NK-92 (cell line): ENCODE measurements at regions not wholly inside any gene's neighbourhood (a gene's known extent, or its start where the extent isn't known, plus 50 kb on each side); places are given as distances from the start of the nearest gene placed in this dataset.

Experiments
- DNase-seq: peaks from one replicate; lab custom pipeline; 2025; ENCODE audit not compliant: unreplicated experiment; lab: John Stamatoyannopoulos, UW

- no peak for DNase-seq
Measured at GRCh38 chr2:18690342-18690741, 101.0 kb upstream of the NT5C1B start.

DNA sequence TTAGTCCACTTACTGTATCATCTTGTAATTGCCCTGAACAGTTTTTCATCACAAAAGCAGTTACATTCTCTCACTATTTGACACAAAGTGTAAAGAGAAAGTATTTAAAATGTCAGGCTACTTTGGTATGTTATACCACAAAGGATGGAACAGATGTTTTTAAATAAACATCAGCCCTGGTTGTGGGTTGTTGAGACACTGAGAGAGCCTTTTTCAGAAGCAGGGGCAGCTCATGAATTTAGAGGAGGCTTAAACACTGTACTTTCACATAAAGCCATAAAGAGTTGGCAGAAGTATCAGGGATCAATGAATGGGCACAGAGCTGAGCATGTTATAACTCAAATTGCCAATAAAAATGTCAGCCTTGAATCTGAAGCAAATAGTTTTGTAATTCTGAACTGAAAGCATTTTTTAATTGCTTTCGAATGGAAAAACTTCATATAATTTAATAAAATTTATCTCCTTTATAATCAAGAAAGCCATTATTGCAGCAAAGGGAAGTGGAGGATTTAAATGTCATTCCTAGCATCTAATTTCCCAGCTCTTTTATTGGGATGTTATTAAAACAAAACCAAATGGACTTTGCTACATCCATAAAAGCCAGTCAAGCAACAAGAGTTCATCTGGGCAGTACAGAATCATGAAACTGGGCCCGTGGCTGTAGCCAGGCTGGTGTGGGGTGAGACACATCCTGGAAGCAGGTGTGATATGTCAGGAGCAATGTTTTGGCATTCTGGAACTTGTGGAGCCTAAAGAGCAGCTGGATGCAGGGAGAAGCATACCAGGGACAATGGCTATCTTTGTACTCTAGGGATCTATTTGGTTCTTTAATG lies 95.1 kb upstream of the NT5C1B start:
- DNase-seq = no peak

GRCh38 chr2:18682681-18683080 lies 93.3 kb upstream of the NT5C1B start:
- no peak for DNase-seq

GRCh38 chr2:18677280-18677679 lies 87.9 kb upstream of the NT5C1B start:
- no peak for DNase-seq

DNA sequence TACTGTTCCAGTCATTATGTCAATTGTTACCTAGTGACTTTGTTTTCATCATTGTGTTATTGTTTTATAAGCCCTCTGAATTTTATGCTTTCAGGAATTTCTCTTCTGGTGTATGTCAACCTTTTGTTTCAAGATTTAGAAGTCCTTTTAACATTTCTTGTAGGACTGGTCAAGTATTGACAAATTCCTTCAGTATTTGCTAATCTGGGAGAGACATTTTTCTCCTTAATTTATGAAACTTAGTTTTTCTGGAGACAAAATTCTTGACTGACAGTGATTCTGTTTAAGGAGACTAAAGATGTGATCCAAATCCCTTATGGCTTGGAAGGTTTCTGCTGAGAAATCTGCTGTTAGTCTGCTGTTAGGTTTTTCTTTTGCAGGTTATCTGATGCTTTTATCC lies 84.9 kb upstream of the NT5C1B start:
- no peak for DNase-seq

DNA sequence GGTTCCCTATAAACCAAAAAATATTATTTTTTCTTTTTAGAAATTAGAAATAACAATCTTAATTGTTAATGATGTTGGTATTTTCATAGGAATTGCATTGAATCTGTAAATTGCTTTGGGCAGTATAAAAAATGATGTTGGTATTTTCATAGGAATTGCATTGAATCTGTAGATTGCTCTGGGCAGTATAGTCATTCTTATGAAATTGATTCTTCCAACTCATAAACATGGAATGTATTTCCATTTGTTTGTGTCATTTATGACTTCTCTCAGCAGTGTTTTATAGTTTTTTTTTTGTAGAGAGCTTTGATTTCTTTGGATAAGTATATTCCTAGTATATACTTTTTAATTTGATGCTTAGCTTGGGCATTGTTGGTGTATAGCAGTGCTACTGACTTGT lies 82.0 kb upstream of the NT5C1B start:
- DNase-seq = no peak

GRCh38 chr2:18668221-18668620 lies 78.9 kb upstream of the NT5C1B start:
- DNase-seq = no peak

DNA sequence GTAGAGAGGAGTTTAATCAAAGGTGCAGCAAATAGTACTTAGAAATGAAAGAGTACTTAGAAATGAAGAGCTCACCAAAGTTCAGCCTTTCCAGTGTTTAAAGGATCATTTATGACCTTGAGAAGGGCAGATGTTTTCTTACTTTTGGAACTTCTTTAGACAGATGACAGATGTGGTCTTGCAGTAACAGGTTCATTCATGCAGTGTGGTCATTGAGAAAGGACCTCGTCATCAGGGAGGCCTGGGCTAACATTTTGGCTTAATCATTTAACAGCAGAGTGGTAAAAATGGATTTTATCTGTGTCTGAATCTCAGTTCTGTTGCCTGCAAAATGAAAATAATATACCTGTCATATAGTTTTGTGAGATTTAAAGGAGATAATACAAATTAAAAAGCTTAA lies 75.1 kb upstream of the NT5C1B start:
- no peak for DNase-seq

DNA sequence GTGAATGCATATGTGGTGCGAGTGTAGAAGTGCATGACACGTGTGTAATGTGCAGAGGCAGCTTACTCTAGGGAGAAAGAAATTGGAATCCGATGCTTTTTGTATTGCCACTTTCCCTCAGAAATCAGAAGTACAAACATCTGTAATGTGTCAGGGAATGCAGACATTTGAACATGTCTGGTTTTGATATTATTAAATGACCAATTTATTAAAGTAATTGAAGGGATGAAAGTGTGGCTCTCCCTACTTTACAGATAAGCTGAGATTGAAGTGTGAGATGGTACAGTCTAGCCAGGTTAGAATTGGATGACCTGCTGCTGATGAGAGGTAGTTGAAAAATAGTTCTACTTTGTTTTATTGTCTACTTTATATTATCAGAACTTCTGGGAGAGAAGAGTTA lies 74.5 kb upstream of the NT5C1B start:
- DNase-seq = no peak

- no peak for DNase-seq
Measured at GRCh38 chr2:18662689-18663088, 73.3 kb upstream of the NT5C1B start.

DNA sequence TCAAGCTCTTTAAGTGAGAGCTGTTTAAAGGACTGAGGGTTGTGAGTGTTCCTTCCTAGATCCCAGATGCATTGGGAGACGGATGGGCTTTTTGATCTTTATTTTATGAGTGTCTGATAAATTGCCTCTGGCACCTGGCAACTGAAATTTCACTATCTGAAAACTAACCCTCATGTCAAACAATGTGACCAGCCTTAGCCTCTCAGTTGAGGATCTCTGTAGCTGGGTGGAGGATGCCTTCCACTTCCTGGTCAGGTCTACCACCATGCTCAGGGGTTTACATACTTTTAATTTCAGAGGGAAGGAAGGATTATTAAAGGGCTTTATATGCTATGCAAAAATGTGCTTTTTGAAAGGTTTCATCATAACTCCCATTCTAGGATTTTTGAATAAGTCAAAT lies 70.5 kb upstream of the NT5C1B start:
- DNase-seq = no peak

DNA sequence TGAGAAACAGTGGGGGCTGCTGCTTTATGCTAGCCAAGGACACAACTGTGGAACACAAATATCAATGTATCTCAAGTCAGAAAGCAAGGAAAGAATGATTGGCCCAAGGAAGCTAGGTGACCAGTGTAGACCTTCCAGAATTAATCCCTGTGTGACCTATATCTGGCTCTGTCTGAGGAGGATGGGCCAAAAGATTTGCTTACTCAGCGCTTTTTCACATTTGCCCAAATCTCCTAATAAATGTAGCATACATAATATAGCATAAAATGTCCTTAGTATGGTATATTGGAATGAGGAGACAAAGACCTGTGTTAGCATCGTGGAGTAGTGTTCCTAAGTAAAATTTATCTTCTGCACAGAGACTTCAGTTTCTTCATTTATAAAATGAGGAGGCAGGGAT lies 66.7 kb upstream of the NT5C1B start:
- DNase-seq = no peak

DNA sequence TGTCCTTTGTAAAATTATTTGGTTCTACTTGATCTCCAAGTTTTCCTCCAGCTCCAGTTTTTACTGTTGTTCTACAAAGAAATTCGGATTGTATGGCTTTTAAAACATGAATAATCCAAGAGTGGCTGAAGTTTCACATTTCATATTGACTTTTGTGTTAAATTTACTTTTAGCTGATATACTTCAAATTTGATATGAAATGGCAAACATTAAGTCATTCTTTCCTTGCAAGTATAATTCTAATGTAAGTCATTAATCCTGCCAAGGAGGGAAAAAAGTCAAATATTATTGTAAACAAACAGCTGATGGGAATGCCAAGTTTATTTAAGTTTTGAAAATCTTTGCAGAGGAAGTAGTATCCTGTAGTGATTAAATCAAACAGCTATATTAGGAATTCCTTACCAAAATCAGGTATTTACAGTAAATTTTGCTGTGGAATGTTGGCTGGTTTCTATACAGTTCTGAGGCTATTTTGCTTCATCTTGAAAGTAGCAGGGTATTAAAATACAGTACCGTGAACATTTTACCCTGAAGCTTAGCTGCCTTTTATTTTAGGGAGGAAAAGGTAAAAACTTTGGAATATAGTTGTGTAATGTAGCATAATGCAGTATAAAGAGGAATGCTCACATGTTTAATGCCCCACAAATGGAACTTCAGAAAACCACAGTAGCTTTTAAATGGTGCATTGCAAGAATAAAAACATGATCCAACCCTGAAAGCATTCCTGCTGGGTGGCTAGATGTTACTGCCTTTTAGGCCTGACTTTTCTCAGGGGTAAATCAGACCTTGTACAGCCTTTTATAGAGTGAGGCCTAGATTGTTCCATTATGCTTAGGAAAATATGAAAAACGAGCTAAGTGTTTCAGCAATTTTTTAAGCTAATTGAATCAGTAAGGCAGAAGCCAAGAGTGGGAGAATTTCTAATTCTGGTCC lies 62.7 kb upstream of the NT5C1B start:
- DNase-seq = no peak

DNA sequence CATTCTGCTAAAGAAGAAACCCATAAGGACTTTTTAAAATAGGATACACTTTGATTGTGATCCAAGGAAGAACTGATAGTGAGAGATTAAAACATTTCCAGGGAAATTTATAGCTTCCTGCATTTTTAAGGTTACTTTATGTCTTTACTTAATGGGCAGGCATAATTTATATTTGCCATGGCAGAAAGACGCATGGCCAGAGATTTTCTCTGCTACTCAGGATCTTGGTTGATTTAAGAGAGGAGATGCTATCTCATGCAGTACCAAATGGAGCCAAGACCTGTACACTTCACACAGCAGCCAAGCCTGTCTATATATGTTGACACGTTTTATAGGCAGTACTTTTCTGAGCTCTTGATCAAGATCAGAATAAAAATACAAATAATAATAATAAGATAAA lies 60.9 kb upstream of the NT5C1B start:
- DNase-seq = no peak

DNA sequence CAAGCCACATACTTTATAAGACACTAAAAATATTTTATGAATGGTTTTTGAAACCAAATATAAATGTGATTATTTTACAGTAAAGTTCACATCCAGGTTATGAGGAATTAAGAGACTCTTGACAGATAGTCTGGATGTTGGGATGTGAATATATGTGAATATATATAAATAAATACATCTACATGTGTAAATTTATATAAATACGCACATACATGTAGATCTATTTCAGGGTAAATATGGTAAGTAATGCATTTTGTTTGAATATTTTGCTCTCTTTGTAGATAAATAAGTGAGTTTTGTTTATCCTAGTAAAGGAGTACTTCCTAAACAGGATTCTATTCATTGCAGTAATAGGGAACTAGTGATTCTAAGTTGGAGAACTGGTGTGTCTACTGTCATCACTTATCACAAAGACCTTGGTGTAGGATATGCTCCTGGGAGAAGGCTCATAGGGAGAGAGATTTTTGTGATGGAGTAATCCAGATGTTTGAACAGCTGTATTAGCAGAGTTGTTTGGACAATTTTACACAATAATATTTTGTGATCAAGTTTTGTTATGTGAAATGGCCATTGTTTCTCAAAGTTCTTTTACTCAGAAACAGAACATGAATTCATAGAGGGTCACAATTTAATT lies 60.2 kb upstream of the NT5C1B start:
- no peak for DNase-seq

- DNase-seq = no peak
Measured at GRCh38 chr2:18648161-18648560, 58.8 kb upstream of the NT5C1B start.

GRCh38 chr2:18647731-18648130 lies 58.4 kb upstream of the NT5C1B start:
- no peak for DNase-seq

DNA sequence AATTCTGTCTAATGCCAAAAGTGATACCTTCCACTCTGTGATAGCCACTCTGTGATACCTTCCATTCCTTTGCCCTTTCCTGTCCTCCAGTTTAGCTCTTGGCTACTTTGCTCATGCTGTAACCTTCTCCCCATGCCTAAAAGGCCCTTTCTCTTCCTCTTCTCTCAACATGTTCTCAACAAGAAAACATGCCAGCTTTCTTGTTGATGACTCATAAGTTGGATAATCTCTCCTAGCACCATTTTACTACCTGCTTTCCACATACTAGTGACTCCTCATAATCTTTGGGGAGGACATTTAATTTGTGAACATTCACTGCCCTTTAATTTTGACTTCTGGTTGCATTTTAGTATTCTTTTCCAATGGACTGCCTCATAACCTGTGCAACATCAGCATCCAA lies 55.9 kb upstream of the NT5C1B start:
- no peak for DNase-seq

DNA sequence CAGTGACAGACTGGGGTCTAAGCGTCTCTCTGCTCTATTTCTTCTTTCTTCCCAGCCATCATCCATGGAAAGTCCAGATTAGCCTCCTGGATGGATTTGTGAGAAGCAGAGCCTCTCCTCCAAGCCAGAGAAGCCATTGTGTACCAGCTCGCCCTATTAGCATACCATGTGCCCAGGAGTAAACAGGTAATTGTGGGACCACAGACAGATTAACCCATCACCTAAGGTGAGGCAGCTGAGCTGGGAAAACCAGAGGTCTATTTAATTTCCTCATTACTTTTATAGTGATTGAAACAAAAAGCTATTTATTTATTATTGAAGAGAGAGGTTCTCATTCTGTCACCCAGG lies 54.7 kb upstream of the NT5C1B start:
- no peak for DNase-seq

GRCh38 chr2:18643326-18644114 lies 54.2 kb upstream of the NT5C1B start:
- no peak for DNase-seq

DNA sequence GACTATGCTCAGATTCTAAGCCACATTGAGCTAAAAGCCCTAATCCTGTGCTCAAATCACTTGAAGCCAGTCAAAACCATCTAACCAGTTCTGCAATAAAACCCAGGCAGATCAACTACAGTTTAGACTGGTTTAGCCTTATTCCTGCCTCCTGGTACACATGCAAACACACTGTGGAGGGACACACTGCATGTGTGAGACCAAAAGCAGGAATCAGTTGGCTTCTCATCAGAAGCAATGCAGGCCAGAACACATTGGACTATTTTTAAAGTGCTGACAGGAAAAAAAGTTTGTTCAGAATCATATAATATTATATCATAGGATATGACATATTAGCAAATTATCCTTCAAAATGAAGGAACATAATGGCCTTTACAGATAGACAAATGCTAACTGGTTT lies 52.5 kb upstream of the NT5C1B start:
- no peak for DNase-seq
